RWPE1 (cell line): ENCODE measurements at regions not wholly inside any gene's neighbourhood (a gene's known extent, or its start where the extent isn't known, plus 50 kb on each side); places are given as distances from the start of the nearest gene placed in this dataset.

Source experiments
- CTCF ChIA-PET: fragments of 350-600 bp; sonication (Branson Sonifier 250); formaldehyde crosslinking; extraction: SDS; loops from one replicate; lab custom pipeline; 2021; lab: Yijun Ruan, JAX
- POLR2A ChIA-PET: fragments of 400-600 bp; formaldehyde crosslinking; extraction: SDS; loops from one replicate; lab custom pipeline; 2020; ENCODE audit warnings: antibody characterized with exemption; ENCODE audit not compliant: low non-redundant PET; lab: Yijun Ruan, JAX
- DNase-seq: peaks from one replicate; pipeline ENCODE4 v3.0.0; 2012; ENCODE audit warnings: low spot score
- H3K27ac ChIP-seq: fragments of 450-650 bp; 2 replicates; pipeline ENCODE4 v1.5.1; 2017
- TF ChIP-seq, protein P1 (sequence below): fragments of 450-650 bp; conservative IDR thresholded peaks from 2 replicates; pipeline ENCODE4 v1.5.1; 2017; ENCODE audit warnings: low read depth, mild to moderate bottlenecking

DNA sequence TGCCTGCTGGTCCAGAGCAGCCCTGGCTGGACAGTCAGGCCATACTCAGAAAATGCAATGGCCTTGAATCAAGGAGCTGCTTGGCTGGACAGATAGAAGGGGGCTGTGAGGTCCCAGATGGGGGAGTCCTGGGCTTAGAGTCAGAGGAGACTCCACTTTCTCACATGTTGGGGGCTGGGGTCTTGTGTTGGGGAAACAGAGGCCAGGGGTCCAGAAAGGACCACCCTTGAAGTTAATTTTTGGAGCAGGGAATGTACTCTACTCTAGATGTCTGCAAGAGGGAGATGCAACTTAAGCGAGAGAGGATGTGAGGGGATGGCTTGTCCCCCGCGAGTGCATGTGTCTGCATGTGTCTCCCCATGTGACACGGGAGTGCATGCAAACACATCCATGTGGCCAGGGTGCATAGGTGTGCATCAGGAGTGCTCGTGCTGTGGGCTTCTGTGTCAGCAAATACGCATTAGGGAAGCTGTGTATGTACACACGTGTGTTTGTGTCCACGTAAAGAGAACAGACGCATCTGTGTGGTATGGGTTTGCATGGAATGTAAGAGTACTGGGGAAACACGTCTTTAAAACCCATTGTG is 303.2 kb downstream of the MYCN start:
- no peak overlapping the region for H3K27ac ChIP-seq
- POLR2A ChIA-PET = no interaction called here
- no peak for DNase-seq
- TF ChIP-seq, protein P1, sequence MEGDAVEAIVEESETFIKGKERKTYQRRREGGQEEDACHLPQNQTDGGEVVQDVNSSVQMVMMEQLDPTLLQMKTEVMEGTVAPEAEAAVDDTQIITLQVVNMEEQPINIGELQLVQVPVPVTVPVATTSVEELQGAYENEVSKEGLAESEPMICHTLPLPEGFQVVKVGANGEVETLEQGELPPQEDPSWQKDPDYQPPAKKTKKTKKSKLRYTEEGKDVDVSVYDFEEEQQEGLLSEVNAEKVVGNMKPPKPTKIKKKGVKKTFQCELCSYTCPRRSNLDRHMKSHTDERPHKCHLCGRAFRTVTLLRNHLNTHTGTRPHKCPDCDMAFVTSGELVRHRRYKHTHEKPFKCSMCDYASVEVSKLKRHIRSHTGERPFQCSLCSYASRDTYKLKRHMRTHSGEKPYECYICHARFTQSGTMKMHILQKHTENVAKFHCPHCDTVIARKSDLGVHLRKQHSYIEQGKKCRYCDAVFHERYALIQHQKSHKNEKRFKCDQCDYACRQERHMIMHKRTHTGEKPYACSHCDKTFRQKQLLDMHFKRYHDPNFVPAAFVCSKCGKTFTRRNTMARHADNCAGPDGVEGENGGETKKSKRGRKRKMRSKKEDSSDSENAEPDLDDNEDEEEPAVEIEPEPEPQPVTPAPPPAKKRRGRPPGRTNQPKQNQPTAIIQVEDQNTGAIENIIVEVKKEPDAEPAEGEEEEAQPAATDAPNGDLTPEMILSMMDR = no peak
- CTCF ChIA-PET = no interaction called here

DNA sequence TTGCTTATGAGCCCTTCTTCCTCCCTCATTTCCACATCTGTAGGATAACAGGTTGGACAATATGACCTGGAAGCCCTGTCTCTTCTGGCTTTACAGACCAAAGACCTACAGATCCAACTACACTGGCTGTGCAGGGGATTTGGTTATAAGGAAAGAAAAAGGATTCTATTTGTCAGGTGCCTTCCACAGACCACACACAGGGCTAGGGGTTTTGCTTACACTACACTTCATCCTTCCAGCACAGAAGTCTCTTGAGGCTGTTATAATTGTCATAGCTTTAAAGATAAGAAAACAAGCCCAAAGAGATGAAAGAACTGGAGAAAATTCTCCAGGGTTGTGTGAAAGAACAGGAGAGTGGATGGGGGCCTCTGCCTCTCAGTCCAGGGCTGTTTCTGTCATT is 302.6 kb downstream of the MYCN start:
- CTCF ChIA-PET = interaction anchor here (0.6 kb wide), 1 partner anchor 1231 kb away, joined by 3 read pairs; no protein-coding TSS in a partner anchor
- POLR2A ChIA-PET = no interaction called here
- DNase-seq = no peak
- TF ChIP-seq, protein P1 = no peak
- H3K27ac ChIP-seq = no peak overlapping the region

DNA sequence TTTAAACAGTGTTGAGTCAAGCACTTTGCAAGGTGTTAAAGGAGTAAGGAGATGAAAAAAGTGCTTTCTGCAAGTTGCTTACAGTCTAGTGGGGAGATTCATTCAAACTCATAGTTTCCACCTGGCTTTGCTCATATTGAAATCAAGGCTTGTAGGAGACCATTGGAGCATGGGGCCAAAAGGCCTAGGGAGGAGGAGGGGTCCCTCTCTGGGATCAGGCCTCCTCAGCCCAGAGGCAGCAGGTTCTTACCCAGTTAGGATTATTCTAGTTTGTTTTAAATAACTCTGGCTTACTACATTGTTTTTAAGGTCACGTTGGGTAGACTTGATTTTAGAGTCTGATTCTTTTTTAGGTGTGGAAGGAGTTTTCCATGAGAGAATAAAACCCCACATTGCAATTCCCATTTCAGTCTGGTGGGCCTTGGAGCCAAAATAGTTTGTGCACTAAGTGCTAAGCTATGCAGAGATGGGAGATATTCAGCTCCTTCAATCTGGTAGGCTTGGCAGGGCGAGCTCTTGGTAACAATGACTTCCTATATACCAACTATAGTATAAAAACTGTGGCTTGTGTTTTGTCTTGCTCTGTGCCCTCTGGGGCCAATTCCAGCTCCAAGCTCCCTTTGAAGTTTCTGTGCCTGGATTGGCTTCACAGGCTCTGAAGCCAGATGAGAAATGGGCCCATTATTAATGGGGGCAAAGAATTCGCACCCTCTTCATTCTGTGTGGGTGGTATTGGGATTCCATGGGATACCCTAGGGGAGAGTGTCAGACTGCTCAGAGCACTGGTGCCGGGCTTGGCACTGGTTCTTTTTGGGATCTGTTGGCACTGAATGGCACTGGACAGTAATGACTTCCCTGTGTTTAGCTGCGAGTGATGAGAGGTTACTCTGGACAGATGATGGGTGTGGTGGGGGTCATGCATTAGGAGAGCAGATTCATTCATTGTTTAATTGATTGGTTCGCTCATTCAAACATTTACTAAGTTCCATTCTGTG is 301.1 kb downstream of the MYCN start:
- CTCF ChIA-PET = no interaction called here
- TF ChIP-seq, protein P1 = no peak

DNA sequence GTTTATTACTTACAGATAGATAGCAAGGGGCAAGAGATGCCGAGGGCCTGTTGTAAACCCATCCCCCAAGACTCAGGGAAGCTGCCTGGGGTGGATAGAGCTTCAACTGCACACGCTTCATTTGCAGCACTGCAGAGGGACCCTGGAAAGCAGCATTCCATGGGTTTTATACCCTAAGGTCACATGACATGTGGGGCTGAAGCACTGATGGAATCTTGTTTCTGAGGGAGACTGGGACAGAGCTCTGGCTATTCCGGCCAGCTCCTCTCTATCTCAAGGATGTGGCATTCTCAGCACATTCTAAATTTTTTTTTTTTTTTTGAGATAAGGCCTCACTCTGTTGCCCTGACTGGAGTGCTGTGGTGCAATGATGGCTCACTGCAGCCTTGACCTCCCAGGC is 300.1 kb downstream of the MYCN start:
- no peak for DNase-seq
- TF ChIP-seq, protein P1 = no peak
- H3K27ac ChIP-seq = no peak overlapping the region
- ChIA-PET POLR2A (no interaction called here), CTCF (no interaction called here)

More for the DNA sequence above, 301.1 kb downstream of the MYCN start:
- DNase-seq = no peak
- H3K27ac ChIP-seq = no peak overlapping the region
- POLR2A ChIA-PET = no interaction called here

DNA sequence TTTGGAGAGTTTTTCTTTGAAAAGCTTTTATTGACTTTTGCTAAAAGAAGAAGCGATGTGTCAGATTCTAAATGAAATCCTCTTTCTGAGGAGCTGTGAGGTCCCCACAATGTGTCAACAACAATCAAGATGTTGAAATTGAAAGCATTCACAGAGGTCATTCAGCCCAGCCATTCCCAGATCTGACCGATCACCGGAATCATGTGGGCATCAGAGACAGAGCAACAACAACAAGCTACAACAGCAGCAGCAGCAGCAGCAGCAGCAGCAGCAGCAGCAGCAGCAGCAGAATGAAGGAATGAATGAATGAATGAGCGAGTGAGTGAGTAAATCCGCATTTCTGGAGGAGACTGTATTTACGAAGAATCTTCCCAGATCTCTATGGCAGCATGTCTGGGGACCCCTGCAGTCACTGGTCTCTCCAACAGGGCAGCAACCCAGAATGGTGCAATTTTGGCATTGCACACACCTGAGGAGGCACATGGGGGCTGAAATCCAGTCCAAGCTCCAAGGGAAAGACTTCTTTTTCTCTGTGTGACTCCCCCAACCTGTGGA is 299.0 kb downstream of the MYCN start:
- ChIA-PET POLR2A (no interaction called here), CTCF (interaction anchor here (0.6 kb wide), 1 partner anchor 22 kb away, joined by 3 read pairs; no protein-coding TSS in a partner anchor)
- TF ChIP-seq, protein P1 = no peak
- H3K27ac ChIP-seq = no peak overlapping the region
- DNase-seq = no peak

DNA sequence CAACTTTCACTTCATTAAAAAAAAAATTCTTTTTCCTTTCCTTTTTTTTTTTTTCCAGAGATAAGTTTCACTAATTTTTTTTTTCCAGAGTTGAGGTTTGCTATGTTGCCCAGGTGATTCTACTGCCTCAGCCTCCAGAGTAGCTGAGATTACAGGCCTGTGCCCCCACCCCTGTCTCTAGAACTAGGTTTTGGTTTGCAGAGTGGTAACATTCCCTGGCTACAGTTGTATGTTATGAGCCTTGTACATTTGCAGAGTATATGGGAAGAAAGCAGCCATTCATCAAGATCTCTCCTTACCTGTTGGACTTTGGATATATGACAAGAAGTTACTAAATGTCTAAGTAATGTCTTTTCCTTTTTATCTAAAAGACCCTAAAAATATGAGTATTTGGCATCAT is 298.4 kb downstream of the MYCN start:
- TF ChIP-seq, protein P1 = no peak
- DNase-seq = no peak
- CTCF ChIA-PET = interaction anchor here (0.7 kb wide), 1 partner anchor 194 kb away, joined by 3 read pairs; no protein-coding TSS in a partner anchor
- POLR2A ChIA-PET = no interaction called here
- H3K27ac ChIP-seq = no peak overlapping the region
